HL-60 (cell line): ENCODE measurements at regions not wholly inside any gene's neighbourhood (a gene's known extent, or its start where the extent isn't known, plus 50 kb on each side); places are given as distances from the start of the nearest gene placed in this dataset.

Experiments used
- DNase-seq, 2 experiments: peaks; one replicate each; pipeline ENCODE4 v3.0.0-alpha.2; 2010 to 2020; ENCODE audit warnings: low read depth in 1 of 2, low spot score in 1 of 2
- H3K27ac ChIP-seq: fragments of 250-450 bp; sonication (Bioruptor Pico); replicated peaks from 2 replicates; pipeline ENCODE4 v1.5.1; 2020; ENCODE audit warnings: mild to moderate bottlenecking, moderate library complexity
- H3K27me3 ChIP-seq: fragments of 250-450 bp; sonication (Bioruptor Pico); 2 replicates; pipeline ENCODE4 v1.5.1; 2021; ENCODE audit warnings: mild to moderate bottlenecking, moderate library complexity; ENCODE audit not compliant: insufficient read depth, poor library complexity, severe bottlenecking
- H3K4me3 ChIP-seq: replicated peaks from 2 replicates; pipeline ENCODE4 v1.5.1; 2011; ENCODE audit warnings: mild to moderate bottlenecking, control low read depth, low read length; ENCODE audit not compliant: insufficient read depth
- GABPA ChIP-seq: IDR thresholded peaks from 2 replicates; pipeline ENCODE4 v1.6.1; 2012; ENCODE audit warnings: low read depth
- POLR2AphosphoS5 ChIP-seq: IDR thresholded peaks from 2 replicates; pipeline ENCODE4 v1.6.1; 2012; ENCODE audit warnings: low read depth
- SPI1 ChIP-seq: IDR thresholded peaks from 2 replicates; pipeline ENCODE4 v1.6.1; 2012; ENCODE audit warnings: low read depth, mild to moderate bottlenecking, borderline replicate concordance
- TF ChIP-seq, protein P1 (sequence below): IDR thresholded peaks from 2 replicates; pipeline ENCODE4 v1.6.1; 2012; ENCODE audit warnings: low read depth; ENCODE audit not compliant: insufficient replicate concordance
- TF ChIP-seq, protein P2 (sequence below): IDR thresholded peaks from one replicate; pipeline ENCODE4 v1.5.1; 2011; ENCODE audit warnings: low read length, control low read depth, inconsistent platforms; ENCODE audit not compliant: insufficient read depth

DNA sequence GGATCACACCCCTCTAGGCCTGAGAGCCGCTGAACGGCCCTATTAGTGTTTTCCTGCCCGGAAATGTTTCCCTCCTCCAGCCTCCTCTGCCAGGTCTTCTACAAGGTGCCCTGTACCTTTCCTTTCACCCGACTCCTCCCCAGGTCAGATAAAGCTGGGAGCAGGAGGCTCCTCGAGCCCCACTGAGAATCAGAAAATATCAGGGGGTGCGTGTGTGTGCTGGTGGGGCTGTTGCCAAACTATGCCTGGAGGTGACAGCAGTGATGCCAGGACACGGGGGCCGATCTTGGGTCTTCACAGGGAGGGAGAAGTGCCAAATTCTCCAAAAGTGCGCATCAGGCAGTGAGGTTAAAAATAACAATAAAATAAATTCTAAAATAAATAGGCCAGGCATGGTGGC is 222.8 kb upstream of the RREB1 start:
- no peak for DNase-seq
- TF ChIP-seq SPI1: no peak
- TF ChIP-seq POLR2AphosphoS5: no peak
- TF ChIP-seq, protein P1, sequence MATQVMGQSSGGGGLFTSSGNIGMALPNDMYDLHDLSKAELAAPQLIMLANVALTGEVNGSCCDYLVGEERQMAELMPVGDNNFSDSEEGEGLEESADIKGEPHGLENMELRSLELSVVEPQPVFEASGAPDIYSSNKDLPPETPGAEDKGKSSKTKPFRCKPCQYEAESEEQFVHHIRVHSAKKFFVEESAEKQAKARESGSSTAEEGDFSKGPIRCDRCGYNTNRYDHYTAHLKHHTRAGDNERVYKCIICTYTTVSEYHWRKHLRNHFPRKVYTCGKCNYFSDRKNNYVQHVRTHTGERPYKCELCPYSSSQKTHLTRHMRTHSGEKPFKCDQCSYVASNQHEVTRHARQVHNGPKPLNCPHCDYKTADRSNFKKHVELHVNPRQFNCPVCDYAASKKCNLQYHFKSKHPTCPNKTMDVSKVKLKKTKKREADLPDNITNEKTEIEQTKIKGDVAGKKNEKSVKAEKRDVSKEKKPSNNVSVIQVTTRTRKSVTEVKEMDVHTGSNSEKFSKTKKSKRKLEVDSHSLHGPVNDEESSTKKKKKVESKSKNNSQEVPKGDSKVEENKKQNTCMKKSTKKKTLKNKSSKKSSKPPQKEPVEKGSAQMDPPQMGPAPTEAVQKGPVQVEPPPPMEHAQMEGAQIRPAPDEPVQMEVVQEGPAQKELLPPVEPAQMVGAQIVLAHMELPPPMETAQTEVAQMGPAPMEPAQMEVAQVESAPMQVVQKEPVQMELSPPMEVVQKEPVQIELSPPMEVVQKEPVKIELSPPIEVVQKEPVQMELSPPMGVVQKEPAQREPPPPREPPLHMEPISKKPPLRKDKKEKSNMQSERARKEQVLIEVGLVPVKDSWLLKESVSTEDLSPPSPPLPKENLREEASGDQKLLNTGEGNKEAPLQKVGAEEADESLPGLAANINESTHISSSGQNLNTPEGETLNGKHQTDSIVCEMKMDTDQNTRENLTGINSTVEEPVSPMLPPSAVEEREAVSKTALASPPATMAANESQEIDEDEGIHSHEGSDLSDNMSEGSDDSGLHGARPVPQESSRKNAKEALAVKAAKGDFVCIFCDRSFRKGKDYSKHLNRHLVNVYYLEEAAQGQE: no peak
- TF ChIP-seq GABPA: no peak
- TF ChIP-seq, protein P2, sequence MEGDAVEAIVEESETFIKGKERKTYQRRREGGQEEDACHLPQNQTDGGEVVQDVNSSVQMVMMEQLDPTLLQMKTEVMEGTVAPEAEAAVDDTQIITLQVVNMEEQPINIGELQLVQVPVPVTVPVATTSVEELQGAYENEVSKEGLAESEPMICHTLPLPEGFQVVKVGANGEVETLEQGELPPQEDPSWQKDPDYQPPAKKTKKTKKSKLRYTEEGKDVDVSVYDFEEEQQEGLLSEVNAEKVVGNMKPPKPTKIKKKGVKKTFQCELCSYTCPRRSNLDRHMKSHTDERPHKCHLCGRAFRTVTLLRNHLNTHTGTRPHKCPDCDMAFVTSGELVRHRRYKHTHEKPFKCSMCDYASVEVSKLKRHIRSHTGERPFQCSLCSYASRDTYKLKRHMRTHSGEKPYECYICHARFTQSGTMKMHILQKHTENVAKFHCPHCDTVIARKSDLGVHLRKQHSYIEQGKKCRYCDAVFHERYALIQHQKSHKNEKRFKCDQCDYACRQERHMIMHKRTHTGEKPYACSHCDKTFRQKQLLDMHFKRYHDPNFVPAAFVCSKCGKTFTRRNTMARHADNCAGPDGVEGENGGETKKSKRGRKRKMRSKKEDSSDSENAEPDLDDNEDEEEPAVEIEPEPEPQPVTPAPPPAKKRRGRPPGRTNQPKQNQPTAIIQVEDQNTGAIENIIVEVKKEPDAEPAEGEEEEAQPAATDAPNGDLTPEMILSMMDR: no peak
- Histone ChIP-seq H3K27ac (peak overlapping the region; percentile 99), H3K27me3 (no peaks in the 10 kb centered on the region), H3K4me3 (no peak overlapping the region)

DNA sequence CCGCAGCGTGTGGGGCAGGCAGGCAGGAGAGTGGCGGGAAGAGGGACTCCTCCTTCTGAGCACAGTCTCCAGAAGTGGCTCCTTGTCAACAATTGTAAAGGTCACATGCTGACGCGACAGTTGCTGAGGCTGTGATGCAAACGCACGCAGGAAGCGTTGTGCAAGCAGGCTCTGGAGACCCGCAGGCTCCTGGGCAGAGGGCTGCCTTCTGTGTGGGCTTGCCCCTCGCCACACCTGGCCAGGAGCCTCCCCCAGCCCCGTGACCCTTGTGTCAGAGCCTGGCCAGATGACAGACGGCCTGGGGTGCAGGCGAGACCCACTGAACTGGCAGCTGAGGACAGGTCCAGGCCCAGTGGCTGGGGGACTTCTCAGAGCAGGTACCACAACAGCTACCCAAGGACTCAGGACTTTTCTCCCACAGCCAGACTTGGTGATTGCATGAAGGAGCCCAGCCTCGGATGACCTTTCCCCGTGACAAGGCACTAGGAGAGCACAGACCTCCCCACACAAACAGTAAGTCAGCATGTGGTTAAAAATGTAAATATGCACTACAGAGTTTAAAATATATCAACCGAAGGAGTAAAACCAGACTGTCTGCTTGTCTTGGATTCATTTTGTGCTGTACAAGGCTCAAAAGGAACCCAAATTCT is 222.1 kb upstream of the RREB1 start:
- Histone ChIP-seq H3K27me3 (no peaks in the 10 kb centered on the region), H3K27ac (peak overlapping the region; percentile 99), H3K4me3 (no peak overlapping the region)
- TF ChIP-seq, protein P1: no peak
- TF ChIP-seq POLR2AphosphoS5: peak; percentile 81
- DNase-seq: peak; percentile 93 to 98

DNA sequence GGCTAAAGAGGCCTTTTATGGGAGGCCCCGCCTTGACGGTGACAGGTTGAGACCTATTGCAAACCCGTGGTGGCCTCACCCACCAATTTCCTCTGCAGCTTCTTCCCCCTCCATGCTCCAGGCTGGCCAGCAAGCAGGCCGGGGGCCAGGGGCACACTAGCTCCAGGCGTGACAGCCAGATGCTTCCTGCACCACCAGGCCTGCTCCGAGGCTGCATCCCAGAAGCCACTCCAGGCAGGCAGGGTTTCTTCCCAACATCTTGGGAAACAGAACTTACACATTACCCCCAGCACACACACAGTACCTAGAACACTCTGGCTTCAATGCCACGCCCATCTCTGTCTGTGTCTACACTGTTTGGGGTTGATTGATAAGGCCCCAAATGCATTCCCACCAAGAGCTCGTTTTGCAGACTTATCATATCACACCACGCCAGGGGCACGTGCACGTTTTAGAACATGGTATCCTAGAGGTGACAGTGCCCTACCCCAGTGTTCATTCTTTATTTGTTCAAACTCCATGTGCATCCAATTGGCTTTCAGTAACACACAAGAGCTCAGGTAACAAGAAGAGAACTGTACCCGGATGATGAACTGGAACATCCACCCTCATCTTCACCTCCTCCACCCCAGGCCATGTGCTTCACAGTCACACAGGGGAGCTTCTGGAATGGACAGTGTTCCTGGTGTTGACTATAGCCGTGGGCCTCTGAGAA is 221.4 kb upstream of the RREB1 start:
- TF ChIP-seq SPI1: 0 out of 2 replicates have a peak, but pooled peaks have one; percentile 5
- TF ChIP-seq POLR2AphosphoS5: peak; percentile 85
- TF ChIP-seq, protein P2: no peak
- TF ChIP-seq GABPA: no peak
- TF ChIP-seq, protein P1: peak; percentile 43
- Histone ChIP-seq H3K27ac (peak overlapping the region; percentile 99), H3K27me3 (no peaks in the 10 kb centered on the region), H3K4me3 (no peak overlapping the region; the same call in 1 of the 2 replicates)
- DNase-seq: peak; percentile 85 to 96
